HG02678 (cell line): ENCODE measurements at regions not wholly inside any gene's neighbourhood (a gene's known extent, or its start where the extent isn't known, plus 50 kb on each side); places are given as distances from the start of the nearest gene placed in this dataset.
"Not testable (repeated sequence)": the region's sequence is repeated elsewhere in the genome, so short reads cannot be mapped to it uniquely, and the experiment has no call there.

Source experiments
- ATAC-seq: cut with Tn5 transposase; IDR thresholded peaks from one replicate; pipeline ENCODE4 v1.9.1; 2021; ENCODE audit warnings: mild to moderate bottlenecking, moderate library complexity; ENCODE audit not compliant: unreplicated experiment

- no peak for ATAC-seq
These were observed 499.6 kb downstream of the RFPL4B start for GRCh38 chr6:112846681-112847080.

DNA sequence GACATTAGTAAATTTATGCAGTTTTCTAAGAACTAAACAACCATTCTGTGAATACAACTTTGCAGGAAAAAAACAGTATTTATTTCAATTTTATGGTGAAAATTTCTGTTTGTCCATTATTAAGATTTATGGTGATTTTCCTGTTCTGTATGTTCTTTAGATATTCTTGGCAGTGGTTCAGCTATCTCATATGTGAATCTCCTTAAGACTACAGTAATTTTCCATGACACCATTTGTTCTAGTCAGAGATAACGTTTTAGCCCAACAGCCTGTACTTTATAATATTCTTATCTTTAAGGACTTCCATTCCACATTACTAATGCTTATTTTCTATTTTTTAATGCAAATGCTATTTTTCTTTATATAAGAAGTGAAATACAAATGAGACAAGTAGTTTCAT lies 504.0 kb downstream of the RFPL4B start:
- no peak for ATAC-seq

DNA sequence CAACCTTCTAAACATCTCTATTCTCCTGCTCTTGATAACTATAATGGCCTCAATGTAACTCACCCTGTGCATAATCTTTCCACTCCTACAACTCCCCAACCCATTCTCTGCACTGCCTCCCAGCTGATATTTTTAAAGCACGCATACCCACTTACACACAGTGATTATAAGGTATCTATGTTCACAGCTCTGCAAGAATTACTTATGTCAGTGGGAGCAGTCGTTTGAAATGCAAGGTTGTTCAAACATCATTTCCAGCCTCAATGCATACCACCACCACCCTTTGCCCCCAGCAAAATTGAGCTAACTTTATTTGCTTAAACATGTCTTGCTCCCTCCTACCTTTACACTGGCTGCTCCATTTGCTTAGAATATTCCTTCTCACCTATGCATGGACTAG lies 506.0 kb downstream of the RFPL4B start:
- ATAC-seq, result no peak

DNA sequence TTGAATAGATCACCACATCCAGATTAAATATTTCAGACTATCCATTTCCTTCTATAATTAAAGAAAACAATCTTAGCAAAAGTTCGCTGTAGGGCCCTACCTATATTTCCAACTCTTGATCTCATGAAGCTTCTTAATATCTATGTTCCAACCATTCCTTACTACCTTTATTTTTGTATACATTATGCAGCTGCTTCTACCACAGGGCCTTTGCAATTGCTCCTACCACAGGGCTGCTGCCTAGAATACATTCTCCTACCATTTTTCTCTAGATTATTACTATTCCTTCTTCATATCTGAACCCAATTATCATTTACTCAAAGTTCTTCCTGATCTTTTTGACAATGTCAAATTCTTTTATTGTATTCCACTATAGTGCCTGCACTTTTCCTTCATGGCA lies 516.6 kb downstream of the RFPL4B start:
- no peak for ATAC-seq

GRCh38 chr6:112865131-112865530 lies 518.0 kb downstream of the RFPL4B start:
- no peak for ATAC-seq

DNA sequence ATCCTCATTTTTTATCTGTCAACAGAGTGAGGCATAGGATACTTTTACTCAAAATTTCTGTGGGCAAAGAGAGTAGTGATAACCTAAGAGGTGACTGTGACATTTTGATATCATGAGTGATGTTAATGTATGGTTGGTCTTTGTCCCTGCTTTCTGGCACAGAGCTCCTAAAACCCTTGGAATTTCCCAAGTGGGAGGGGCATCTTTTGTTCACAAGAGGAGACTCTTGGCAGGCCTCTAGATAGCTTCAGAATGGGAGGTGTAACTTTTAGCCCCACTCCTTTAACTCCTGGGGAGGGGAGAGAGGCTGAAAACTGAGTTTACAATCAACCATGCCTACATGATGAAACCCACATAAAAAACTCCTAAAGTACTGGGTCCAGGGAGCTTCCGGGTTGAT lies 527.8 kb downstream of the RFPL4B start:
- ATAC-seq, result no peak

DNA sequence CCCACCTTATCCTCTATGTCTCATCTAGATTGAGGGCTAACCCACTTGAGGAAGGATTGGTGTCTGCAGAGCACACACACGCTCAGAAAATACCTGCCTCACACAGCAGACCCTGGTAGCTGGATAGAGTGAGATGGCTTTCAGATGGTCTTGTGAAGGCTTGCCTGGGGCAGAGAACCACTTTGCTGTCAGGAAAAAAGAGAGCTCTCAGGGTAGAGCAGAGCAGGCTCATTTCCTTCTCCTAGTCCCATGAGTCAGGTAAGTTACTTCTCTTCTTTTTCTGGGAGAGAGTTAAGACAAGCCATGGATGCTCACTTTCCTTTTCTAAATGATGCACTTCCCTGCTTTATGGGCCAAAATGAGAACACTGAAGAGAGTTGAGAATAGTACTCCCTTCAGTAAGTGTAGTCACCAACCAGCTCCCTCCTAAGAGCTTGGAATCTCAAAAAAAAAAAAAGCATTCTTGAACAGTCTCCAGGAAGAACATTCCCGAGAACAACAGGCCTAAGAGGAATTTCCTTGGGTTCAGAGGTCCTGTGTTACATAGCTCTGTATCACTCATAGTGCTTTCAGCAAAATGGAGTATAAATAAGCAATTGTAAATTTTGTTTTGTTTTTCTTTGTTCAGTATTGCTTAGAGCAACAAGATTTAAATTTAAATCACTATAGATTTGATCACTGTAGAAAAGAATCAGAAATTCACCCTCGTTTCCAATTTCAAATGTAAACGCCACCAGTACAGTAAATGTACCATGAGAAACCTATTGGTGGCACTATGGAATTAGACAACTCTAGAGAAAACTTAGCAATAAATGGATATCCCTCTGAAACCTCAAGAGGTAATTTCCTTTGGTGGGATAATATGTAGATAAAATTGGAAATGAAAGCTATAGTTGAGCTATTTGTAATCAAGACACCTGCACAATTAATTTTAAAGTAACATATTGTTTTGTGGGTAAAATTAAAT lies 530.3 kb downstream of the RFPL4B start:
- no peak for ATAC-seq

DNA sequence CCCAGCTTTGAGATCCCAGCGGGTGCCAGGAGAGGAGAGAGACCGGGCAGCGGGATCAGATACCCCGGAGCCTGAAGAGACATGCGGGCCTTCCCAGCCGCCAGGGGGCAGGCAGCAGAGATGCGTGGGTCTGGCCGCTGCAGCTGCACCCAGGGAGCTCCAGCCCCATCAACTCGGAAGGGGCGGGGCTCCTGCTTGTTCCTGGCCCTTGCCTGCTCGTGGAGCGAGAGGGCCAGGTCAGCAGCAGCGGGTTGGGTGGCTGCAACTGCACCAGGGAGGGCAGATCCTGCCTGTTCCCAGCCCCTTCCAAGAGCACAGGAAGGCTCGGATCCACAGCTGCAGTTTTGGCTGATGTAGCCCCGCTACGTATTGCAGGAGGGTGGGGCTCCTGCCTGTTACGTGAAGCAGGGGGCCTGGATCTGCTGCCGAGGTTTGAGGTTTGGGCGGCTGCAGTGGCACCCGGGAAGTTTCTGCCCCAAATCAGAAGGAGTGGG lies 532.8 kb downstream of the RFPL4B start:
- ATAC-seq, result no peak

GRCh38 chr6:112881027-112881426 lies 533.9 kb downstream of the RFPL4B start:
- ATAC-seq, result no peak

DNA sequence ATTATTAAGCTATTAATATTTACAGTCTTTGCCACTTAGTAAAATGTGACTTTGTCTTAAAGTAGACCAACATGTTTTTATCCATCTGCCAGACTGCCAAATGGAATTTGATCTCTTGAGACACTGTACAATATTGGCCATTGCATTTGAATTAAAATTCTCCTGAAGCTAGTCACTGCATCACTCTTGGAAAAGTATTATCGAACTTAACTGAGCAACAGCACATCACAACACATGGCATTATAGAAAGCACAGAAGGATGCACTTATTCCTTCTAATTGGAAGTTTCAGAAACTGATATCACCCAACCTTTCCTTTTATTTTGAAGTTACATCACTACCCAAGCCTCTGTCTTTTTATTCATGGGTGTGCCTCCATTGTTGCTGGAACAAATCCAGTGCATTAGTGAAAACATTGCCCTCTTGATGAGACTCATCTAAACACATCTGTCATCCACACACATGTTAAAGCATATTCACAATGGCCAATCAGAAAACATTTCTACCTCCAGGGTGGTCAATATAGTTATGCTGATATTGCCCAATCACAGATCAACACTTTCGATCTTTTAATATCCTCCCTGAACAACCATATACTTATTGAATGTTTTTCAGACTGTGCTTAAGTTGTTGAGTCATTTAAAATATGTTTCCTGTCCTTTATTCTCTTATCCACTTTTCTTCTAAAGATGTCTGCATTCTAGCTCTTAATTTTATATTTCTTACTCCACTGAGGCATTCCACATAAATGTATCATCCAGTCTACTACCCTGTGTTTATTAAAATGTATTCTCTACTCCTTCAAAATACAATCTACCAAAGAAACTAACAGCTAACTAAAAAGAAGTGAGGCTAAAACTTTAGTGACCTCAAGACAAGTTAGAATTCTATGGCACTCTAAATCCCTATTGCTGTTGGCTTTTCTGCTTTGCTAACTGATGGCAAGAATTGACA lies 535.0 kb downstream of the RFPL4B start:
- no peak for ATAC-seq

DNA sequence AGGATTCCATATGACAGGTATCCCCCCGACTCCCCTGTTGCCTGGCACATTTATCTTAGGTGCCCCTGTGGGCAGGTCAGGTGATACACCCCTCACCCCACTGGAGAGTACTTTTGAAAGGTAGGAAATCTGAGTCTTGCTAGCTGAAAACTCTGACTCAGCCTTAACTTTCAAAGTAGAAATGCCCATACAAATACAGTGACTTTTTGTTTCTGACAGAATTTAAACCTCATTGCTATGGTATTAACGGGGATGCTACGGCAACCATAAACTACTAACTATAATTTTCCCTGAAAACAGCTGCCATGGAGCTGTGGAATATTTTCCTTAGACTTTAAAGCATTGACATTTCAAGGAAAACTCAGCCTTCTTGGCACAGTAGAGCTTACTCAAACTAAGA lies 536.0 kb downstream of the RFPL4B start:
- no peak for ATAC-seq

- no peak for ATAC-seq
These were observed 539.3 kb downstream of the RFPL4B start for GRCh38 chr6:112886415-112886814.

DNA sequence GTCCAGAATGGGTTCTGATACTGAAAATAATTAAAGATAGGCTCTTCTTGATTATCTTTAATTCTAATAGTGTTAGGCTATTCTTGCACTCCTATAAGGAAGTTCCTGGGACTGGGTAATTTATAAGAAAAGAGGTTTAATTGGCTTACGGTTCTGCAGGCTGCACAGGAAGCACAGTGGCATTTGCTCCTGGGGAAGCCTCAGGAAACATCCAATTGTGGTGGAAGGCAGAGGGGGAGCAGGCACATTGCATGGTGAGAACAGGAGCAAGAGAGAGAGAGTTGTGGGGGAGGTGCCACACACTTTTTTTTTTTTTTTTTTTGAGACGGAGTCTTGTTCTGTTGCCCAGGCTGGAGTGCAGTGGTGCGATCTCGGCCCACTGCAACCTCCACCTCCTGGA lies 540.3 kb downstream of the RFPL4B start:
- ATAC-seq, result not testable (repeated sequence)

- ATAC-seq, result no peak
These were observed 552.4 kb downstream of the RFPL4B start for GRCh38 chr6:112899541-112899940.

DNA sequence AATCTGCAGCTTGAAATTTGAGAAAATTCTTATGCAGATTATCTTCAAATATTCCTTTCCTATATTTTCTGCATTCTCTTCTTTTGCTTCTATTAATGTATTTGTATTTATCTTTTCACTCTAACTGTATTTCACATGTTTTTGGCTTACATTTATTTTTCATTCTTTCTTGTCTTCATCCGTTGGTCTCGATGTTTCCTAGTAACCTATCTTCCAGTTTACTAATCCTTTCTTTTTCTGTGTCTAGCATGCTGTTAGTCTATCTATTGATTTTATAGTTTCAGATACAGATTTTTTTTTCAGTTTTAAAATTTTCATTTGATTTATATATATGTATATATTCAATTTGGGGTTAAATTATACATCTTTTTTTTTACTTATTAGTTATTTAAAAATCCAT lies 556.2 kb downstream of the RFPL4B start:
- no peak for ATAC-seq

DNA sequence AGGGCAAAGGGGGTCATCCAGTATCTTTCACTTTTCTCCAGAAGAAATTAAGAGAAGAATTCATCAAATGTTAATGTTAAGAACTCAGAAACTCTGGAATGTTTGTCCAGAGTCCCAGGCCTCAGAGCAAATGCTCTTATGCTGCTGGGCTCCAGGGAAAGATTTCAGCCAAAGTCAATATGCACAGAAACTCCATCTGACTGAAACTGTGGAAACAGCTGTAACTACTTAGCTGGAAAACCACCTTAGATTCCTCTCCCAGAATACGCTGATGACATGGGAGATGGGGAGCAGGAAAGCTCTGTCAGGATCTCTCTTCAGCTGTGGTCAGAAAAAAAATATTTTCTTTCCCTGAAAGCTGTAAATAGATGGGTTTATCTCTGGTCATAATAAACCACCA lies 559.6 kb downstream of the RFPL4B start:
- ATAC-seq, result no peak

DNA sequence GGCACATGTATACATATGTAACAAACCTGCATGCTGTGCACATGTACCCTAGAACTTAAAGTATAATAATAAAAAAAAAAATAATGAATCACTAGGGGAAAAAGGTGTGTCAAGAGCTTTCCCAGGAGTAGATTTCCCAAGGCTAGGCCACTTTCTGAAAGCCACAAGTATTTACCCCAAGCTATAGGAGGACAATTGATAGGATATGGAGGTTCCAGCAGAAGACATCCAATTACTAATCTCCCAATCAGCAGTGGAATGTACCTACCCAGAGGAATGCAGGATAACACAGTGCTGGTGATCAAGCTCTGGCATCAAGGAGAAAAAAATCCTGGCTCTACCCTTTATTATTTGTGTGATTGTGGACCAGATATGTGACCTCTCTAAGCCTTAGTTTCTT lies 562.7 kb downstream of the RFPL4B start:
- no peak for ATAC-seq

- ATAC-seq, result no peak
These were observed 563.1 kb downstream of the RFPL4B start for GRCh38 chr6:112910256-112910655.

- ATAC-seq, result no peak
These were observed 564.8 kb downstream of the RFPL4B start for GRCh38 chr6:112911959-112912358.

DNA sequence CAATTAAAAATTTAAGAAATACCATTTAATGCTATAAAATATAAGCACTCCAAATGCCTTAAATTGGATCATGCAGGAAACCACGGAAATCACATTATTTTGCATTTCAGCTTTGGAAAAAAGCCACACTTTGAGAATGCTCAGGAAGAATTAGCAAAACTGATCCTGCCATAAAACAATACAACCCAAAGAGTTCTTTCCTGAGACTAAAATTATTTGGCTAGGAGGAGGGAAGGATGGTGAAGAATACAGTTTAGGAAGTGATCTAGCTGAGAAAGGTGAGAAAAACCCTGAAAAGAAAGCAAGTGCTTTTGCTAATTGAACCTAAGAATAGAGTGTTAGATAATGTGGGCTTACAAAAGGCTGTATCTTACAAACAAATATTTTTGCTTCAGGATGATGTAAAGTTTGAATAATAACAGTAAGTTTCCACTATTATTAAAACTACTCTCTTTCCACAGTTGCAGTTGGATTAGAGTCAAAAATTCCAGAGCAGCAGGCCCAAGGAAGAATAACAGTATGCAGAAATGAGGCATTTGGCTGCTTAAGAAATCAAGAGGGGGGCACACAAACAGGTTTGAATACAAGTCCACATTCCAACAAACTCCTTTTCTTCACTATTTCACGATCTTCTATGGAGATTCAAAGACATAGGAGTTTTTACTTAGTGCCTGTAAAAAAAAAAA lies 565.4 kb downstream of the RFPL4B start:
- ATAC-seq, result no peak

- not testable (repeated sequence) for ATAC-seq
These were observed 572.6 kb downstream of the RFPL4B start for GRCh38 chr6:112919744-112920143.
